ENCODE measurements at regions not wholly inside any gene's neighbourhood (a gene's known extent, or its start where the extent isn't known, plus 50 kb on each side); places are given as distances from the start of the nearest gene placed in this dataset.

- TF ChIP-seq SP2 (IDR thresholded peaks at IDR 0.05; ENCODE audit: low read length) (no peak), JUN (IDR thresholded peaks at IDR 0.05; ENCODE audit: low read depth, low read length) (no peak), SUZ12 (IDR thresholded peaks at IDR 0.05; ENCODE audit: low read length) (no peak), BACH1 (IDR thresholded peaks at IDR 0.05; ENCODE audit: low read length) (no peak), CHD2 (IDR thresholded peaks at IDR 0.05; ENCODE audit: low read length) (no peak), POU5F1 (IDR thresholded peaks at IDR 0.05; ENCODE audit: low read depth, low read length) (no peak)
These were observed 300.6 kb upstream of the CDH5 start (continued) for GRCh38 chr16:66065925-66066324.

Data from H1 (cell line).